ENCODE measurements at regions not wholly inside any gene's neighbourhood (a gene's known extent, or its start where the extent isn't known, plus 50 kb on each side); places are given as distances from the start of the nearest gene placed in this dataset.
"Not testable (repeated sequence)": the region's sequence is repeated elsewhere in the genome, so short reads cannot be mapped to it uniquely, and the experiment has no call there.

DNA sequence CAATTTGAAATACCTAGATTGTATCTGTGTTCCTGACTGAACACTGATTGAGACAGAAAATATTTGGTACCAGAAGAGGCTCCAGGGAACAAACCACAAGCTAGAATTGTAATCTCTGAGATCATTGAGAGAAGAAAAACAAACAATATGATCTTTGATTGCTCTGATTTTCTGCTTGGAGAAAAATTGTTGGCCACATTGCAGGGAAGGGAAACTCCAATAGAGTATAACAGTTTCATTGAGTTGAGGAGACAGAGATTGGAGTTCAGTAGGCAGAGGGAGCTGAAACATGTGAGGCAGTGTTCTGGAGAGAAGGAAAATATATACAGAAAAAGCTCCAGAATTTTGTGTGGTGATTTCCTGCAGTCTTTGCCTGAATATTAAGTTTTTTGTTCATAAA is 158.2 kb downstream of the C4orf33 start:
- DNase-seq (ENCODE audit: low read depth in 2 of 2) = no peak

DNA sequence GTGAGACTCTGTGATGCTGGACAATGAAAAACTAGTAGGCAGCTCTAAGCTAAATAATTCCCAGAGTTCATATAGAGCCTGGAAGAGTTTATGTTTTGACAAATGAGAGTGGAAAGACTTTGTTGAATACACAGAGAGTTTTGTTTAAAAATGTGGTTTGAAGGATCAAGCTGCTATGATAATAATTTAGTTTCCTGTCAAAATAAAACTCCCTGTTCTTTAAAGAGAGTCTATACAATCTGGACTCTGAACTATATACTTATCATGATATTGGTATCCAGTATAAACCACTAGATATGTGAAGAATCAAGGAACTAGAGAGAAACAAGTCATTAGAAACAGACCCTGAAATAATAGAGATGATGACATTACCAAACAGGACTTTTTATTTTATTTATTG is 158.6 kb downstream of the C4orf33 start:
- DNase-seq (ENCODE audit: low read depth in 2 of 2) = no peak

DNA sequence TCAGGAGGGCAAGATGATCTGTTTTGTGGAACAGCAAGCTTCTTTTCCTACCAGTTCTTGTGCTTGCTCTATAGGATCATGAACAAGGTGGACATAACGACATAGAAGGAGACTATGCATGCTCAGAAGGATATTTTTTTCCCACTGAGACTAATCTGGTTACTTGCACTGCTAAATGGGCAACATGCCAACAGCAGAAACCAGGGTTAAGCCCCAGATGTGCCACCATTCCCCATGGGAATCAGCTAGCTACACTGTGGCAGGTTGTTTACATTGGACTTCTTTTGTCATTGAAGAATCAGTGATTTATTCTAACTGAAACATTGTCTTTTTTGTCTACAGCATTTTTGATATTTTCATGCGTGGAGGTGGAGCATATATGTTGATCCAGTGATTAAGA is 165.6 kb downstream of the C4orf33 start:
- no peak for DNase-seq (ENCODE audit: low read depth in 2 of 2)

DNA sequence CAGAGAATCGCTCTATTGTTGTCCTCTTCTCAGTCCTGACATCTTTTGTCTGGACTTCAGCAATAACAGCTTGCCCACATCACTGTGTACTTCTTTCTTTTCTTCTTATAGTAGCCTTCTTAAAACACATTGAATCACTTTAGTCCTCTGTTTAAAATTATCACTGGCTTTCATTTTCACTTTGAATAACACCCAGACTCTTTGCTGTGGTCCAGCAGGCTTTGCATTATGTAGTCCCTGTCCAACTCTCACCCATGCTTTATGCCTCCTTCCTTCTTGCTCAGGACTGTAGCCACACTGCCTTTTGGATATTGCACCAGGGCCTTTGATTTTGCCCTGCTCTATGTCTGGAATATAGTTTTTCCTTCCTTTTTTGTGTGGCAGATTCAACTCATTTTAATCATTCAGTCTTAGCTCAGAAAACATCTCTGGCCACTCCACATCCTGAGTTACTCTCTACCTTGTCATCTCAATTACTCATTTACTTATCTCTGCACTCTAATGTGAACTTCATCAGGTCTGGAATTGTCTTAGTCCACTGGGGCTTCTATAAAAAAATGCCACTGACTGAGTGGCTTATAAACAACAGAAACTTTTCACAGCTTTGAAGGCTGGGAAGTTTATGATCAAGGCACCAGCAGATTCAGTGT is 168.2 kb downstream of the C4orf33 start:
- no peak for DNase-seq (ENCODE audit: low read depth in 2 of 2)

DNA sequence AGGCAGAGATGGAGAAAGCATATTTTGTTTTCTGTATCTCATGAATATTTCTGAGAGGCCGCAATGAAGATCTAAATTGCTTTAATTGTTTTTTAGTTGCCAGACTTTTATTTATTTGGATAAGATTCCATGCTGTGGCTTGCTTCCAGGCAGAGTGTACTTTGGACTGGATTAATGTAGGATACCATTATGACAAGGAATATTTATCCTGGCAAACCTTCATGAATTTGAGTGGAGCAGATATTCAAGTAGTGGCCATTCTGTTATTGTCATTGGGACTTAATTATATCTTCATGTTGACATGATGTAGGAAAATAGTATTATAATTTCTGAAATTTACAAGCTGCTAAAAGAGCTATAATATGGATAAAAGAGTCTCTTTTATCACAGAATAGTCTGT is 182.9 kb downstream of the C4orf33 start:
- DNase-seq (ENCODE audit: low read depth in 2 of 2) = no peak

DNA sequence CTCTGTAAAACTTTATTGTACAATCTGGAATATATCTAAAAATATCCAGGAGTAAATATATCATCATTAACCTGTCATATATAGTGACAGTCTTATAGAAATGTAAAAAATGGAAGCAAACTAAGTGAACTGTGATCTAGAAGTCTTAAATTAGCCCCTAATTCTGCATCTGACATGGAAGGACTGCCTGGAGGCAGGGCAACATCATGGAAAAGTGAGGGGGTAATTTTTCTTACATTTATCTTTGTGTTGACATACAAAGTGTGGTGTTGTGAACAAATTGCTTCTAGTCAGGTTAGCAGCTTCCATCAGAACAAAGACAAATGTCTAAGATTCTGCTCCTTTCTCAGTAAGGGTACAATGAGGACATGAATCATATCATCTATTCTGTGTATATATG is 186.3 kb downstream of the C4orf33 start:
- DNase-seq (ENCODE audit: low read depth in 2 of 2) = no peak

DNA sequence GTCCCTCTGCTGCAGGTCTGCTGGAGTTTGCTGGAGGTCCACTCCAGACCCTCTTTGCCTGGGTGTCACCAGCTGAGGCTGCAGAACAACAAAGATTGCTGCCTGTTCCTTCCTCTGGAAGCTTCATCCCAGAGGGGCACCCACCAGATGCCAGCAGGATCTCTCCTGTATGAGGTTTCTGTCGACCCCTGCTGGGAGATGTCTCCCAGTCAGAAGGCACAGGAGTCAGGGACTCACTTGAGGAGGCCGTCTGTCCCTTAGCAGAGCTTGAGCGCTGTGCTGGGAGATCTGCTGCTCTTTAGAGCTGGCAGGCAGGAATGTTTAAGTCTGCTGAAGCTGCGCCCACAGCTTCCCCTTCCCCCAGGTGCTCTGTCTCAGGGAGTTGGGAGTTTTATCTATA is 196.2 kb downstream of the C4orf33 start:
- DNase-seq (ENCODE audit: low read depth in 2 of 2) = not testable (repeated sequence)

DNA sequence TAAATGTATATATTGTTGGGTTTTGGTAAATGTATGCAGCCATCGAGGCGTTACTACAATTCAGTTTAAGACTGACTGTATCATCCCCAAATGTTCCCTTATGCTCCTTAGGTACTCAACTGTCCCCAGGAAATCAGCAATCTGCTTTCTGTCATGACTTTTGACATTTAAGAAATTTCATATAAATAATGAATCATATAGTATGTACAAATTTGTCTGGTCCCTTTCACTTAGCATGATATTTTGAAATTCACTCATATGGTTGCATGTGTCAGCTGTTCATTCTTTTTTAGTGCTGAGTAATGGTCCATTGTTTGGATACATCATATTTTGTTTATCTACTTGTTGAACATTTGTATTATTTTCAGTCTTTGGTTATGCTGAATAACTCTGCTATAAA is 218.8 kb downstream of the C4orf33 start:
- no peak for DNase-seq (ENCODE audit: low read depth in 2 of 2)

DNA sequence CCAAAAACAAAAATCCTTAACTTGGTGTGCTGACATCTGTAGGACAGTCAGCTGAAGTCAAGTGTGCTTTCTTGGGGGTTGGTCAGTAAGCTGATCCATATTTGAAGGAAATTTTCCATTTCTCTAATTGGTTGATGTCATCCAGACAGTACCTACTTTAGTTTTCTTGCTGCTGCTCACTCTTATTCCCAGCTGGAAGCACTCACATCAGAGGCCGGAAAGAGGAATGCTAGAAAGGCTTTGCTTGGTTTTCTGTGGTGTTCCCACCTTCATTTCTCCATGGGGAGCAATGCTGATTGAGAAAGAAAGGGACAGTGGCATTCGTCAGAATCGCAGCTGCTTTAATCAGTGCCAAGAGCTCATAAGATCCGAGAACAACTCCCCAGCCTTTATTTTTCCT is 227.0 kb downstream of the C4orf33 start:
- no peak for DNase-seq (ENCODE audit: low read depth in 2 of 2)

DNA sequence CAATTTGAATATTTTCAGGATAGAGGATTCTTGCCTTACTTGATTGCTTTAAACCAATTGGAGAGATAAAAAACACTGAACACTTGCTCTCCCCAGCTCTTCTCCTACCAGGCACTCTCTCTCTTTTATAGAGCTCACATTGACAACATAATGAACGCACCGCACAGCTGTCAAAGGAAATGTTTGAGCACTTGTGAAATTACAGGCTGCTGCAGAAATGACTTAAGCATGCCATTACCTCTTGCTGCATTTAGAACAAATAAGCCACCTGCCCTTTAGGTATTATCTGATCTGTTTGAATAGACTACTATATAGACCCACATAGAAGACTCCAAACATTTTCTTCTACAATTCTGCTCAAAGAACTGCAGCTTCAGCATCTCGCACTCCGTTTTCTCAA is 227.7 kb downstream of the C4orf33 start:
- DNase-seq (ENCODE audit: low read depth in 2 of 2) = no peak

DNA sequence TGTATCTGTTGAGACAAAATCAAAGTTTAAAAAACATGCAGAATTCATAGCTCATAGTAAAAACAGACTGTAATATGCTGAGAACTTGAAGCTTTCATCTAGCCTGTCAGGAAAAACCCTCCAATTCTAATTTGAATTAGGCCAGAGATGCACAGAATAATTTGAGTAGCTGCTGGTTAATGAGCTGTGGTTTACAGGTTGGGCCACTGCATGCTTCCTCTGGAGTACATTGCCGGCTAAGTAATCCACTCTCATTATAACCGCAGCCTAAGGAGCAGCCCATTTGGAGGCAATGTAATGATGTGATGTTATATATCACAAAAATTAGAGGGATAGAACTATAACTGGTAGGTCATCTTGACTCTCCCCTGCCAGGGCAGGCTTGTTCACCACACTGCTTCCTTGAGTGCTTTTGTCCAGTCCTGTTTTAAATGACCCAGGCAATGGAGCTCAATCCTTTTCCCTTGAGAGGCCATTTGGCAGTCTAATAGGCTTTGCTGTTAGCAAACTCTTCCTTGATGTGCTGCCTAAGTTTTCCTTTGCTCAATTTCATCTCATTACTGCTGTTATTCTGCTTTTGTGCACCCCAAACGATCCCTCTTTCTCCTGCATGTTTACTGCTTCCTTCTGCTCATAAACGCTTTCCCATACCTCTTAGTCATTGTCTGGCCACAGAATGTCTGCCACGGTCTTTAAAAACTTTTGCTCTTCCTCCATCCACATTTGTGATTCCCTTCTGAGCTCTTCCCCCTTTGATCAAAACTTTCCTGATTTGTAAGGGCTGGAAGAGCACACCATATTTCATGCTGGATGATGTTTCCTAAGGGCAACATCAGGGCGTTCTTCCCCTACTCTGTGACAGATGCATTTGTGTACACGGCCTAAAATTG is 230.9 kb downstream of the C4orf33 start:
- DNase-seq (ENCODE audit: low read depth in 2 of 2) = no peak

DNA sequence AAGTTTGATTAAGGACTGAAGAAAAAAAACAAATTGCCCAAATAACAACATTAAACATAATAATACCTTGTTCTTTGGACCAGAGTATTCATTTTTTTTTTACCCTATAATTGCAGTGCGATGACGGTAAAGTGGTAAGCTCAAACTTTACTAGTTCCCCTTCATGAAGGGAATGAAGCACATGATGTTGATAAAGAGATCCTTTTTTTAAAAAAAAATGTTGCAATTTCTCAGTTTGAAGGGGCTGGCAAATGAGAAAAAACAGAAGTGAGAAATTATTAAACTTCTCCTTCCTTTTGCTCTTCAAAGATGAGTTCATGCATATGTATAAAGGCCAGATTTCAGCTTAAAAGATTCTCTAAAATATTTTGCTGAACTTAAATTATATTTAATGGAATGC is 231.7 kb downstream of the C4orf33 start:
- DNase-seq (ENCODE audit: low read depth in 2 of 2) = no peak

DNA sequence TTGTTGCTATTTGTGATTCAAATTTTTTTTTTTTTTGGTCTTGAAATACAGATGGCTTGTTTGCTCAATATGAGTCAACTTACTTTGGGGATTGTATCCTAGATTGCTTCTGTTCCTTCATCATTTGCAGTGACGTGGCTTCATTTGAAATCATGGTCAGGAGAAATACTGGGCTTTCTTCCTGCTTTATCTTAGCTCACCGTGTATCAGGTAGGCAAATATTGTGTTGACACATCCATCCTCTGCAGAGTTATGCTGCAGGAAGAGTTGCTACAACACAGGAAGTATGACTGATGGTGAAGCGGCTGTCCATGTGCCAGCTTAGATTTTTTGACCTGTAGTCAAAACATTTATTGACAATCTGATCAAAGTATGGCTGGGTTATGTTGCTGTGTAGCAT is 232.2 kb downstream of the C4orf33 start:
- DNase-seq (ENCODE audit: low read depth in 2 of 2) = no peak

DNA sequence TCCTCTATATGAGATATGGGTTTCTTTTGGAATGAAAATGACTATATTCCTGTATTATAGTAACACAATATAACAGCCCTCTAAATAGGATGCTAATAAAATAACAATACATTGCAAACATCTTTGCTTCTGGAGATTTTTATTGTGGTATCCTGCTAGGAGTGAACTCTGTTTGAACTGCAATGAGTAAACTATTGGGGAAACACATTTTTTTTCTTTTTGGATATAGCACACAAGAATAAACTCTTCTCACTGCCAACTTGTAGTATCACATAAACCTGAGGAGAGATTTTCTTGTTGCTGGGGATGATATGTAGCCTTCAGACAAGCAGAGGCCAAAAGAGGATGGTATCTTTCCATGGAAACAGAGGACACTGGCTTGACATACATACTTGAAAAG is 238.2 kb downstream of the C4orf33 start:
- DNase-seq (ENCODE audit: low read depth in 2 of 2) = no peak

DNA sequence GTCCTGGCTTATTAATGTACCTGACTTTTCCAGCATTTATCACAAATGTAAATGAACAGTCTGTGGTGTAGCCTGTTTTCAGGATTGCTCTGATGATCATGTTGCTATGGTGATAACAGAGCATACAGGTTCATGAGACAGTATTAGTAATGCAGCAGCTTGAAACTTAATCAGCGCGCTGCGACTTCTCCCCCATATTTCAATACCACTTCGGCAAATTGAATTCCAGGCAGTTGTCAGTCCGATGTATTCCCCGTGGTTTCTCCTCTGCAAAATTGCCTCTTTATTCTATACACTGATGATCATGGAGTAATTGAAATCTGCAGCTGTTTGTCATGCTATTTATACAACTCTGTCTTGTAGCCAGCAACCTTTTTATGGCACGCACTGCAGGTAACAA is 239.3 kb downstream of the C4orf33 start:
- no peak for DNase-seq (ENCODE audit: low read depth in 2 of 2)

DNA sequence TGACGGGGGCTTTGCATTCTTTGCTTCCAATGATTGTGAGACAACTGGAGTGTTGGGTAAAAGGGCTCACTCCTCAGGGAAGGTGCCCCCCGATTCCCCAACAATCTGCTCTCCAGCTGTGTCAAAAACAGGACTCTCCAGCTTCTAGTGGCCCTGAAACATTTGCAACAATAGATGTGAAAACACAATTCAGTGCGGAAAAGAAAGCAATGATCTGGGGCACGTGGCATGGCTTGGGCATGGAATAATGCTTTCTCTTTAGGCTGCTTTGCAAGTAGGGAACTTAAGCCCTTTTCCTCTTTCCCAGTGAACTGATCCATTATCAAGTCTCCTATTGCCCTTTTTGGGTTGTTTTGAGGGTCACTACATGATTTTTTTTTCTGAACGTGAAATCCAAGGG is 239.9 kb downstream of the C4orf33 start:
- DNase-seq (ENCODE audit: low read depth in 2 of 2) = no peak

DNA sequence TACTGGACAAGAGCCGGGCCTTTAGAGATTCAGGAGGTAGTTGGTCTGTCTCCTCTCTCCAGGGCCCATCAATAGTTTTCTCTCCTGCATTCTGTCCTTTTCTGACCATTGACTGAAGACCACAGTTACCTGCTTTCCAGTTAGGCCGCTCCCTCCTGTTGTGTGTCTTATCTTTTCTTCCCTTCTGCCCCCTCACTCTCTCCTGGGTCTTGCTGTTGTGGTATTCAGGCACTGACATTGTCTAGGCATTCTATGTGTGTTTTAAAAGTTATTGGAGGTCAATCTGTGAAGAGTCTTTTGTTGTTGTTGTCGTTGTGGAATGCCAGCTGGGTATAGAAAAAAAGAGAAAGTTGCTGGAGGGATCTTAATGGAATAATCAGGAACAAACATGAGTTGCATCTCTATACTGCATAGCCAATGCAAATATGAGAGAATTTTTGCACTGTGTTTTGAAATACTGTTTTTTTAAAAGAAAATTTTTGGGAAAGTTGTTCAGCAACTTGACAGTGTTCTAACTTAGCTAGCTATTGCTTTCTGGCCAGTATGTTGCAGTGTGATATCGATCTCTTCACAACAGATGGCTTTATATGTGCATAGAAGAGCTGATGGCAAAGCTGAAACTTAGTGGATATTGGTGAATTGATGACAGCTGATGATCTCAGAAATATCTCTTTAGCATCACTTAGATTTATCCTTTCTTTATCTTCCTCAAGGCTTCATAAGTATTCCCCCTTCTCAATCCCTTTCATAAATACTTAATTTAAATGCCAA is 240.7 kb downstream of the C4orf33 start:
- DNase-seq (ENCODE audit: low read depth in 2 of 2) = no peak

DNA sequence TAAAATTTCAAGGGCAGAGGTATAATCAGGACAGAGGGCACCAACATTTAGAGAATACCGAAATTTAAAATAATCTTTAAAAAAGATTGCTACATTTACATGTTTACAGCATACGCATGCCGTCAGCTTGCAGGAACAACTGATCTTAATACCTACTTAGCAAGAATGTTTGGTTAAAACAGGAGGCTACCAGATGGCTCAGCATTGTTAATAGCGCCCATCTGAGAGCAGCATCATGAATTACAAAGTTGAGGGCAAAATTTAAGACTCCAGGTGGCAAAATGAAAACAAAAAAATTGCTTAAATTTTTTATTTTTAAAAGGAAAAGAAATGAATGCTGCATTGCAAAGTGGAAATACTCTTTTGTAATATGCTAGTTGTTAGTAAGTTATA is 241.3 kb downstream of the C4orf33 start:
- DNase-seq (ENCODE audit: low read depth in 2 of 2) = no peak

DNA sequence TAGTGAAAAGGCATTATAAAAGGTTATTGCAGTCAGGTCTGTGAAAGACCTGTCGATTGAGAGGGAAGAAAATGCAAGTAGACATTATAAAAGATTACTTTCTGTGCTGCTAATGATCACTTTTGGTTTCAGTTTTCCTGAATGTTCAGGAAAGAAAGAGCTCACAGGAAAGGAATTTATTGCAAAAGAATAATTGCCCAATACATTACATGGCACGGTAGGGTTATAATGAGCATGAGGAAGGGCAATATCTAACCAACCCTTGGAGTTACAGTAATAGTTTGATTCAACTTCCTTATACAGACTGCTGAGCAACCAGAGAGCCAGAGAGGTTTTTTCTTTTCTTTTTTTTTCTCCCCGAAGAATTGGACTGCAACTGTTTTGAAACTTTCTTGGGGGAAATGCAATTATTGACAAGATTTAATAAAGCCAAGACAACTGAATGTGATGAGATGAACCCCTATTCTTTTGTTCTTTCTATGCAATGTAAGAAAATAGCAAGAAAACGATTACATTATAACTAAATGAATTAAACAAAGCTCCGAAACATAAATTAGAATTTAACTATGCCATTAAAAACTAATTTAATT is 247.0 kb downstream of the C4orf33 start:
- DNase-seq (ENCODE audit: low read depth in 2 of 2) = no peak

DNA sequence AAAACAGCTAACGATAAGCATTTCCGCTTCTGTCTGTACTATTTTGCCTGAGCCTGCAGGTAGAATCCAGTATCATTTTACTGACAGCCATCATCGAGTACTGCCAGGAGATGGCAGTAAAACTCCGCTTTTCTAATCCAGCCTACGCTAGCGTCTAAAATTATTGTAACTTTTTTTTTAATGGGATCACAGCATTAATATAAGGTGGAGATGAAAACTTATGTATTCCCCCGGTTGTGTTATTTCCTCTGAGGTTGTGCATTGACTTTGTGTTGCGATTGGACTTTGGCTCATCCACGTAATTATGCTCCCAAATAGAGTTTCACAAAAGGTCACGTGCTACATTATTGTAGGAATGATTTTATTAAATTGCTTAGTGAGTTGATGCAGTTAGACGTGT is 248.1 kb downstream of the C4orf33 start:
- no peak for DNase-seq (ENCODE audit: low read depth in 2 of 2)

DNA sequence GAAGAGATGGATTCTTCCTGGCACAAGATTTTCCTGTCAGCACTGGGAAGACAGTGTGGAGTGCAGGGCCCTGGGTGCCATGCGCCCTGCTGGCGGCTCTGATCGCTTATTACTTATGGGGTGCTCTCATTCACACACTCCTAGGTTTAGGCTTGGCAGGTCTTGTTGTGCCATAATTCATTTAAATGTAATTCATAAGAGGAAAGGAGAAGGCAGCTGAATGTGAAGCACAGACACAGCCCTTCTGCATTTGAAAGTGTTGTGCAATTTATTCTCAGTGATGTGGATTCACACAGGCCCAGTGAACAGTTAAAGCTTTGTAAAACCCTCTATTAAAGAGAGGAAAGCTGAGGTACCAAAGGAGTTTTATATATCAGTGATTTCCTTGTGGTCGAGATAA is 249.7 kb downstream of the C4orf33 start:
- DNase-seq (ENCODE audit: low read depth in 2 of 2) = no peak

DNA sequence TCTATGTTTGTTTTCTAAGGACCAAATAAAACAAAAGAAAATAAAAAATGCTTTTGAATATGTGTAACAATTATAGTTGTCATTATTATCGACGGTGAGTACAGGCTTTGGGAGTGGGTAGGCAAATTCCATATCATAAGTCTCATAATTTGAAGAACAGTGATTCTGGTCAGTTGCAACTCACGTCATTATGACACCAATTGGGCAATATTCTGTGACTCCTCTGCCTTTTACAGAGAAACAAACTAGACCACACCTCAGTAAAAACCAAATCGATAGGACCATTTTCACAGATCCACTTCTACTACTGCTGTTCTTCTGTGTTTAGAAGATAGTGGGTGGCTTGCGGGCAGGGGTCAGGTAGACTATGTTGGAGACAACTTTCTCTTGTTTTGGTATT is 250.1 kb downstream of the C4orf33 start:
- no peak for DNase-seq (ENCODE audit: low read depth in 2 of 2)
